ENCODE measurements at regions not wholly inside any gene's neighbourhood (a gene's known extent, or its start where the extent isn't known, plus 50 kb on each side); places are given as distances from the start of the nearest gene placed in this dataset.

GRCh38 chr6:19153270-19153980, 683.7 kb upstream of the ID4 start:
- DNase-seq (ENCODE audit: low spot score), result no peak

DNA sequence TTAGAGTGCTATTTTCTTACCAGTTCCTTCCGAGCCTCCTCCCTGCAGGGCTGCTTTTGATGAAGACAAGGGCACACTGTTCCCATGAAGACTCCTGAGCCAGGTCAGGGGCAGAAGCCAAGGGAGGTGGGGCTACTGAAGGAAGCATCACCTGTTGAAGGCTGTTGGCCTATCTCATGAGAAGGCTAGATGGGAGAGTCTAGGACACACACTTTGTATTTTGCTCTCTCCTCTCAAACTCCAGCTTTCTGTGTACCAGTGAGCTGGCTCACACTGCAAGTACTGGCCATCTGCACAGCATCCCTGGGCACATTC, 683.2 kb upstream of the ID4 start:
- DNase-seq (ENCODE audit: low spot score), result no peak

GRCh38 chr6:19156443-19156842, 680.7 kb upstream of the ID4 start:
- DNase-seq (ENCODE audit: low spot score), result no peak

DNA sequence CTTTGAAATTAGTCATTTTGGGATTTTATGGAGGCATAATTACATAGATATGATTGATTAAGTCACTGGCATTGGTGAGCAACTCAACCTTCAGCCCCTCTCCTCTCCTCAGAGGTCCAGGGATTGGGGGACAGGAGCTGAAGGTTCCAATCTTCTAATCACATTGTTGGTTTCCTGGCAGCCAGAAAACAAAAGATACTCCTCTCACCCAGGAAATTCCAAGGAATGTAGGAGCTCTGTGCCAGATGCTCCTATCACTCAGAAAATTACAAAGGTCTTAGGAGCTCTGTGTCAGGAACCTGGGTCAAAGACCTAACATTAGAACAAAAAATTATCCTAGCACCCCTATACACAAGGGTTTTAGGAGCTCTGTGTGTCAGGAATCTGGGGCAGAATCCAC, 679.7 kb upstream of the ID4 start:
- no peak for DNase-seq (ENCODE audit: low spot score)

DNA sequence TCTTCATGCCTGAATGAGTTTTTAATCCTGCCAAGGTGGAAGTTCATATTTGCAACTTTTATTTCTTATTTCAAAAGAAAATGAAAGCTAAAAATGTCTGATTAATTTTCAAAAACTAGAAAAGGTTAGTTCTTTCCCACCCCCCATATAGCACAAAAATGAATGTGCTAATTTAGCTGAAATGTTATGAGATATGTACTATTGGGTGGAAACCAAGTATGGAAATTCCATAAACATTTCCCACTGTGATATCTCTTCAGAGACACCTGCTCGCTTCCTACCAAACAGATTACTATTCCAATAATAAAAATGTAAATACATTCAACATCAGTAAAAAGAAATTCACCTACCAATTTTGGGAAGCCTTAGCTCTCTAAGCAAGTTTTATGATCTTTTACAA, 678.6 kb upstream of the ID4 start:
- DNase-seq (ENCODE audit: low spot score), result no peak

GRCh38 chr6:19159089-19159488, 678.1 kb upstream of the ID4 start:
- no peak for DNase-seq (ENCODE audit: low spot score)

- no peak for DNase-seq (ENCODE audit: low spot score)
These were observed 677.6 kb upstream of the ID4 start for GRCh38 chr6:19159561-19159960.

DNA sequence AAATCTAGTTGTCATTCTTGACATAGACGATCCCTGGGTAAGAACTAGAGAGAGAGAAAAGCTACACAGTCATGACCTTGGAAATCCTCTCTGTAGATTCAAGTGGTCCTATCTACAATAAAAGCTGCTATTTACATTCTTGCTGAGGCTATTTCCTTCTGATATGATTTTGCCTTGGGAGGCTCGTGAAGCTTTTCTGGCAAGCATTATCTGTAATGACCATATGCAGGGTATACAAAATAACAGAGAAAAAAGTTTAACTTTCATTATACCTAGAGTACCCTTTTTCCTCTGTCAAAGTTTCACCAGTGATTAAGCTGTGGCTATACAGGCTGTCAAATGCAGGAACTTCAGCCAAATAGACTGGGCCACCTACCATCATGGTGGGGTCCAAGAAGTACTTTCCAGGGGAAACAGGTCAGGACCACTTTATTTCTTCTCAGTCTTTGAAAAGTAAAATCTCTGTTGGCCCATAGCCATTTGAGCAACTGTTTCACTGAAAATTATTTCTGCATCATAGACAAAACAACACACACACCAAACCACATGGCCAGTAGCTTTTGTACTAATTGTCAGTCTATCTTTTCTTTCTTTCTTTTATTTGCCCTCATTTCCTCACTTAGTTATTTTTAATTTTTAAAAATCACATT, 677.0 kb upstream of the ID4 start:
- no peak for DNase-seq (ENCODE audit: low spot score)

DNA sequence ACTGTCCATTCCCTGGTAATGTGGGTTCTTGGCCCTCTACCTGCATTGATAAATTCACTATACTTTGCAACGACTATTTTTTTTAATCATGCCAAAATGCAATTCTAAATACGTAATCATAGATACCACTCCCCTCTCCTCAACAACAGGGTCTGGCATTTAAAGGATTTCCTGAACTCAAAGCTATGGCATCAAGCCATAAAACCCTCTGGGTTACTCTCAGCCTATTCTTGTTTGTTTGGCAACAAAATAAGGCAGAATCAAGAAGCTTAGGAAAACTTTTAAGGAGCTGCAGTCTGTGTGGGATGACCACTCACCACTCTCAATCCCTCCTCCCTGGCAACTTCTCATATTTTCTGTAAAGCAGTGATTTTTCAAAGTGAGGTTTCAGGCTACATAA, 669.9 kb upstream of the ID4 start:
- no peak for DNase-seq (ENCODE audit: low spot score)

DNA sequence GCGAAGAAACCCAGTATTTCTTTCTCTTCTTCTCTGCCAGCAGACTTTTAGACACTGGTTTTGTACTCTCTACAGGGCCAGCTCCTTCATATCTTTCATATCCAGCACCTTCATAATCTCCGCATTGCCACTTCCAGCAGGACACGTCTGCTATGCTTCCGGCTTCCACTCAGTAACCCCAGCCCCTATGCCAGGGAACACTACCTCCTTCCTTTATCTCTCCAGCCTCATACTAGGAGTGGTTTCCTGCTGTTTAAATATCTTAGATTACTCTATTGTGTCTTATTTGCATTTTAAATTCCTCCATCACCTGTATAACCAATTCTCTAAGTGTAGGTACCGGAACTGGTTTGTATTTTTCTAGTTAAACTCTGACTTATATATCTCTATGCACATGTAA, 667.8 kb upstream of the ID4 start:
- no peak for DNase-seq (ENCODE audit: low spot score)

DNA sequence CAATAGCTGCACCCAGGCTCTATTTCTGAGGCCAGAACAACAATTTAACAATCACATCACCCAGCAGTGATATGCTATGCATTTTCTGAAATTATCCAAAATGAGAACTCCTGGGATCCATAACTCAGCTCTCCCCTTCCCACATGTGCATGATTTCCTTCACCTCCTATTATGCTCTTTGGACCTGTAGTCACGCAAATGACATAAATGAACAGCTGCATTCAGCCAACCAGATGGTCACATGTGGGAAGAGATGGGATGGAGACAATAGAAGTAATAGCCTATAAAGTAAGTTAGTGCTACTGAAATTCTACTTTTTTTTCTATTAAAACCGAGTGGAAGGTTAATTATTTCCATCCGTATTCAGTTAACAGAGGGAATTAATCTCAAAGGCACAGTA, 662.1 kb upstream of the ID4 start:
- no peak for DNase-seq (ENCODE audit: low spot score)

DNA sequence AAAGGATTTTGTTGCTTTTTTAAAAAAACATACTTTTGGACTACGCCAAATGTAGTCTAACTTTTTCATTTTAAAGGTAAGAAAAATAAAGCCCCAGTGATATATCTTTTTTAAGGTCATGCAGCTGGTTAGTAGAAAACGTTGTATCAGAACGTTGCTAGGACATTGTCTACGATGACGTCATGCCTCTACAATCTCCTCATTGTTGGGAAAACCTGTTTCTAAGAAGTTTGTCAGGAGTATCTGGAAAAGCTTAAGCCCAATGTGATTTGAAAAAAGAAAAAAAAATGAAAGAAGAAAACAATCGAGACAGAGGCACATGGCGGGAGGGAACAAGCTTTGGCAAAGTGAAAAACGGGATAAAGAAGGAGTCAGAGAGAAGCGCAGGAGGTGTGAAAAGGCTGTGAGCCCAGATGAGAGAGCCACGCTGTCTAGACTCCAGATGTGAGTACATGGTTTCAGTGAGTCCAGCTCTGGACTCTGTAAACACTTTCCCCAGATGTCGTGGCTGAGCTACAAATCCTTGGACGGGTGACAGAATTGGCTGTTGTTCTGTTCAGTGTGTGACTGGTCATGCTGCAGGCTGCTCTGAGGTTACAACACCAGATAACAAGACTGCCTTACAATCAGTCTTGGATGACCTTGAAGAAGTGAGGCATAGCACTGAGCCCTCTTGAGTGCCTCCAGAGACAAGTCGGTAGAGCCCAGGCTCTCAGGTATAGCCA, 656.7 kb upstream of the ID4 start:
- DNase-seq (ENCODE audit: low spot score), result no peak

- DNase-seq (ENCODE audit: low spot score), result no peak
These were observed 656.0 kb upstream of the ID4 start for GRCh38 chr6:19181211-19181610.

GRCh38 chr6:19193624-19194023, 643.5 kb upstream of the ID4 start:
- no peak for DNase-seq (ENCODE audit: low spot score)

GRCh38 chr6:19204445-19204844, 632.7 kb upstream of the ID4 start:
- DNase-seq (ENCODE audit: low spot score), result no peak

- no peak for DNase-seq (ENCODE audit: low spot score)
These were observed 632.1 kb upstream of the ID4 start for GRCh38 chr6:19205076-19205475.

GRCh38 chr6:19209202-19209601, 628.0 kb upstream of the ID4 start:
- no peak for DNase-seq (ENCODE audit: low spot score)

- no peak for DNase-seq (ENCODE audit: low spot score)
These were observed 626.1 kb upstream of the ID4 start for GRCh38 chr6:19210849-19211590.

- DNase-seq (ENCODE audit: low spot score), result no peak
These were observed 622.9 kb upstream of the ID4 start for GRCh38 chr6:19214231-19214630.

DNA sequence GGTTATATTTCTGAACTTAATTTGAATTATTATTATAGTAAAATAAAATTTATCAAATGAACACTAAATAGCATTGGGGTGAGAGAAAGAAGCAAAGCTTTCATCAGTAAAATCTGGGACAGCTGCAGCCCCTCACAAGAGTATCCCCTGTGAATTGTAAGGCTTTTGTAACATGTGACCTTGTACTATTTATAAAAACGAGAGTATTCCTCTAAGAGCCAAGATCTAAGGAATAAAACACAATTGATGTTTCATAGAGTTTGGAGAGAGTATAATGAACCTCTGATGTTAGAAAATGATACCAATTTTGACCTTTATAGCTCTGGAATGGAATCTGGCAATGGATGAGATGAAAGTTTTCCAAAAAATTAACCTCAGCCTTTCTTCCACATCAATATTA, 617.2 kb upstream of the ID4 start:
- DNase-seq (ENCODE audit: low spot score), result no peak

DNA sequence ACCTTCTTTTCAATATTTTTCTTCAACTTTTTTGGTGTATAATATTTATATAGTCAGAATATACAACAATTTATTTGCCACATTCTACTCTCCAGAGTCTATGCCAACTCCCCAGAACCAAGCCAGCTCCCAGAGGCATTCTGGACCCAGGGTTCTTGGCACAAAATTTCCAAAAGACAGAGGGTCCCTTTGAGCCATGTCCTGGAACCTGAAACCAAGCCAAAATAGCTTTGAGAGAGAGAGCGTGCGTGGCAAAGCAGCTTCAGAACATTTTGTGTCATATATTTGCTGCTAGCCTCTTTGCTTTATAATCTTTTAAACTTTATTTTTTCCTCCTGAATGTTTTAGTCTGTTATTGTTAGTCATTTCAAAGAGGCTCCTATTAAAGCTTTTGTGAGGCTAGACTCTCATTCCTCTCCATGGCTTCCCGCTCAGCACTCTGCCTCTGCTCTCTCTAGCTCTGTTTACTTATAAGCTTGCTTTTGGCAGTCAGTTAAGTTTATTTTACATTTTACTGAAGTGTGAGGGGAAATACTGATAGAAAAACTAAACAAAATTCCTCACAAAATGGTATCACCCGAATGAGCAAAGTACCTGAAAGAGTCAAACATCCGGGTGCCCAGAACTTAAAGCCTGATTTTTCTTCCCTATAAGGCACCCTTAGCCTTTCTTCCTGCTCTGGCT, 605.1 kb upstream of the ID4 start:
- DNase-seq (ENCODE audit: low spot score), result no peak

DNA sequence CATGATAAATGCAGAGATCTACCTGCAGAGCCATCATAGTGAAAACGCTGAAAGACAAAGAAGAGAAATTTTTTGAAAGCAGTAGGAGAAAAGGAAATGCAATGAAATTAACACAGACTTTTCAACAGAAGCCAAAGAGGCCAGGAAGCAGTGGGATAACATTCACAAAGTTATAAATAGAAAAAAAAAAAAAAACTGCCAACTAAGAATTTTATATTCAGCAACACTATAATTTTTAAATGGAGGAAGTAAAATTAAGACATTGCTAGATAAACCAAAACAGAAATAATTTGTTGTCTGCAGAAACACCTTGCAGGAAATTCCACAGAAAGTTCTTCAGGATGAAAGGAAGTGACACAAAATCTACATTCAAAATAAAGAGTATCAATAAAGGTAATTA, 591.5 kb upstream of the ID4 start:
- no peak for DNase-seq (ENCODE audit: low spot score)
